HCT116 (cell line): ENCODE measurements at regions not wholly inside any gene's neighbourhood (a gene's known extent, or its start where the extent isn't known, plus 50 kb on each side); places are given as distances from the start of the nearest gene placed in this dataset.

Source experiments
- ATAC-seq: fragments of 200-7000 bp; cut with Tn5 transposase; 2 replicates; pipeline ENCODE4 v1.9.1; 2020; ENCODE audit warnings: mild to moderate bottlenecking, moderate library complexity
- BruUV-seq: library from RNA; stranded (reverse); fragments of 400-500 nt; replicated peaks from 2 replicates; lab custom pipeline; 2021; lab: Mats Ljungman, UMichigan
- CTCF ChIA-PET: fragments of 300-600 bp; sonication (Branson Sonifier 250); formaldehyde crosslinking; loops from one replicate; lab custom pipeline; 2021; ENCODE audit warnings: antibody characterized with exemption; lab: Charles Lee
- POLR2A ChIA-PET: fragments of 300-600, 350-600 bp; sonication (Branson Sonifier 250); formaldehyde crosslinking; loops from one replicate; lab custom pipeline; 2021; ENCODE audit warnings: antibody characterized with exemption; lab: Charles Lee
- RAD21 ChIA-PET, 2 experiments: fragments of 300-600 bp; sonication (Branson Sonifier 250); formaldehyde crosslinking; loops; one replicate each; lab custom pipeline; 2023; ENCODE audit warnings: low total read pairs in 2 of 2; ENCODE audit not compliant: uncharacterized antibody in 2 of 2, unreplicated experiment in 2 of 2, low non-redundant PET in 1 of 2; lab: Charles Lee
- DNase-seq: peaks from one replicate; pipeline ENCODE4 v3.0.0-alpha.2; 2010; ENCODE audit warnings: low read depth, low spot score
- H2AFZ ChIP-seq: fragments of 200-600 bp; shearing (Covaris generic), sonication (generic); 2 replicates; pipeline ENCODE4 v1.6.1; 2017; ENCODE audit warnings: low read depth, mixed run types, mixed read lengths, antibody characterized with exemption, low read length; ENCODE audit not compliant: poor library complexity, severe bottlenecking
- H3K27ac ChIP-seq: 2 replicates; pipeline ENCODE4 v1.5.1; 2012; ENCODE audit warnings: low read depth, low read length
- H3K27me3 ChIP-seq: fragments of 200-600 bp; sonication (generic); 2 replicates; pipeline ENCODE4 v1.6.1; 2016; ENCODE audit warnings: mixed run types, low read length, mixed read lengths; ENCODE audit not compliant: insufficient read depth
- H3K36me3 ChIP-seq, 2 experiments: fragments of 200-500 bp in 1 of 2; fragments of 200-600 bp in 1 of 2; sonication (Bioruptor generic) in 1 of 2; sonication (generic) in 1 of 2; 2 replicates each; pipeline versions ENCODE4 v1.5.1 to v1.6.1; 2014 to 2016; ENCODE audit warnings: low read length in 2 of 2, inconsistent platforms in 1 of 2, mixed read lengths in 1 of 2, mixed run types in 1 of 2; ENCODE audit not compliant: insufficient read depth in 2 of 2, control insufficient read depth in 1 of 2
- H3K4me1 ChIP-seq, 2 experiments: fragments of 200-600 bp in 1 of 2; sonication (generic) in 1 of 2; 2 replicates each; pipeline versions ENCODE4 v1.5.1 to v1.6.1; 2012 to 2017; ENCODE audit warnings: low read length in 2 of 2, inconsistent platforms in 1 of 2, mild to moderate bottlenecking in 1 of 2, mixed read lengths in 1 of 2, mixed run types in 1 of 2, moderate library complexity in 1 of 2; ENCODE audit not compliant: insufficient read depth in 2 of 2, control insufficient read depth in 1 of 2
- H3K4me2 ChIP-seq: fragments of 200-600 bp; sonication (generic); 2 replicates; pipeline ENCODE4 v1.6.1; 2017; ENCODE audit warnings: mixed run types, low read length, mixed read lengths
- H3K4me3 ChIP-seq, 2 experiments: fragments of 200-600 bp in 1 of 2; sonication (generic) in 1 of 2; replicated peaks in 1 of 2; 2 replicates each; pipeline ENCODE4 v1.5.1; 2011 to 2016; ENCODE audit warnings: low read length in 2 of 2, control low read depth in 1 of 2, low read depth in 1 of 2, mild to moderate bottlenecking in 1 of 2, mixed read lengths in 1 of 2, mixed run types in 1 of 2
- H3K79me2 ChIP-seq: fragments of 200-600 bp; sonication (generic); 2 replicates; pipeline ENCODE4 v1.6.1; 2017; ENCODE audit warnings: mild to moderate bottlenecking, mixed run types, low read length, moderate library complexity, mixed read lengths; ENCODE audit not compliant: insufficient read depth
- H3K9ac ChIP-seq: fragments of 200-600 bp; sonication (generic); 2 replicates; pipeline ENCODE4 v1.6.1; 2016; ENCODE audit warnings: low read length, mixed read lengths
- H3K9me2 ChIP-seq: fragments of 200-600 bp; sonication (generic), shearing (Covaris generic); 2 replicates; pipeline ENCODE4 v1.6.1; 2017; ENCODE audit warnings: mixed run types, mild to moderate bottlenecking, moderate library complexity; ENCODE audit not compliant: insufficient read depth
- H3K9me3 ChIP-seq, 2 experiments: fragments of 200-500 bp in 1 of 2; fragments of 200-600 bp in 1 of 2; sonication (Bioruptor generic) in 1 of 2; sonication (generic) in 1 of 2; 2 replicates each; pipeline ENCODE4 v1.6.1; 2014 to 2017; ENCODE audit warnings: low read length in 2 of 2, mixed read lengths in 2 of 2, inconsistent platforms in 1 of 2, low read depth in 1 of 2, mild to moderate bottlenecking in 1 of 2, mixed run types in 1 of 2, moderate library complexity in 1 of 2; ENCODE audit not compliant: control insufficient read depth in 1 of 2, insufficient read depth in 1 of 2
- H4K20me1 ChIP-seq: fragments of 200-600 bp; sonication (generic), shearing (Covaris generic); 2 replicates; pipeline ENCODE4 v1.6.1; 2017; ENCODE audit warnings: mixed run types, mild to moderate bottlenecking, moderate library complexity; ENCODE audit not compliant: insufficient read depth
- CEBPB ChIP-seq: IDR thresholded peaks from 2 replicates; pipeline ENCODE4 v1.6.1; 2012; ENCODE audit warnings: low read depth
- CTCF ChIP-seq, 3 experiments: fragments of 200-600 bp in 1 of 3; sonication (generic) in 1 of 3; IDR thresholded peaks in 2 of 3; conservative IDR thresholded peaks in 1 of 3; 2 replicates each; pipeline ENCODE4 v1.5.1; 2012 to 2017; ENCODE audit warnings: low read depth in 2 of 3, low read length in 2 of 3, antibody characterized with exemption in 1 of 3, borderline replicate concordance in 1 of 3, control low read depth in 1 of 3, mild to moderate bottlenecking in 1 of 3, mixed read lengths in 1 of 3, mixed run types in 1 of 3, moderate library complexity in 1 of 3; ENCODE audit not compliant: insufficient read depth in 1 of 3
- EGR1 ChIP-seq: IDR thresholded peaks from 2 replicates; pipeline ENCODE4 v1.6.1; 2012; ENCODE audit warnings: low read depth
- EZH2phosphoT487 ChIP-seq: fragments of 200-600 bp; IDR thresholded peaks from 2 replicates; pipeline ENCODE4 v1.6.1; 2018; ENCODE audit warnings: antibody characterized with exemption, borderline replicate concordance
- JUND ChIP-seq: IDR thresholded peaks from 2 replicates; pipeline ENCODE4 v1.6.1; 2012
- POLR2A ChIP-seq: IDR thresholded peaks from 2 replicates; pipeline ENCODE4 v1.7.0; 2011; ENCODE audit warnings: borderline replicate concordance; ENCODE audit not compliant: insufficient read depth, insufficient read length; ENCODE audit errors: extremely low read depth
- POLR2AphosphoS5 ChIP-seq: IDR thresholded peaks from 2 replicates; pipeline ENCODE4 v1.6.1; 2011; ENCODE audit warnings: mild to moderate bottlenecking, low read depth, low read length, moderate library complexity
- RAD21 ChIP-seq: IDR thresholded peaks from 2 replicates; pipeline ENCODE4 v1.6.1; 2012; ENCODE audit warnings: low read depth, mild to moderate bottlenecking
- REST ChIP-seq: IDR thresholded peaks from 2 replicates; pipeline ENCODE4 v1.6.1; 2012; ENCODE audit warnings: low read depth
- TCF7L2 ChIP-seq: IDR thresholded peaks from 2 replicates; pipeline ENCODE4 v1.7.0; 2011; ENCODE audit warnings: borderline replicate concordance, inconsistent platforms; ENCODE audit not compliant: insufficient read depth, insufficient read length; ENCODE audit errors: extremely low read depth
- YY1 ChIP-seq: IDR thresholded peaks from 2 replicates; pipeline ENCODE4 v1.6.1; 2011; ENCODE audit warnings: low read length, low read depth, moderate library complexity, mild to moderate bottlenecking; ENCODE audit not compliant: insufficient replicate concordance; ENCODE audit errors: extremely low read depth
- ZBTB33 ChIP-seq: IDR thresholded peaks from 2 replicates; pipeline ENCODE4 v1.6.1; 2011; ENCODE audit warnings: mild to moderate bottlenecking, low read length, moderate library complexity; ENCODE audit not compliant: insufficient replicate concordance; ENCODE audit errors: extremely low read depth
- ZFX ChIP-seq: fragments of 450-650 bp; IDR thresholded peaks from 2 replicates; pipeline ENCODE4 v1.6.1; 2017
- ZNF274 ChIP-seq: fragments of 200-500 bp; sonication (Bioruptor generic); IDR thresholded peaks from 2 replicates; pipeline ENCODE4 v1.6.1; 2014; ENCODE audit warnings: mild to moderate bottlenecking, low read depth, low read length, inconsistent platforms
- intact Hi-C: fragments of 100-400 bp; cut with micrococcal nuclease; formaldehyde crosslinking; loops from 2 replicates; pipeline ENCODE4 v1.10.0; 2022

- no peak overlapping the region for H2AFZ ChIP-seq
- RAD21 ChIA-PET, result no interaction called here
- TF ChIP-seq REST (no peak), POLR2AphosphoS5 (no peak), TCF7L2 (no peak), EZH2phosphoT487 (no peak), CEBPB (no peak), JUND (no peak), ZBTB33 (no peak), POLR2A (no peak), ZNF274 (no peak), RAD21 (no peak), CTCF (IDR thresholded peaks at IDR 0.05 in 2 of 3, conservative IDR thresholded peaks at IDR 0.05 in 1 of 3; ENCODE audit: borderline replicate concordance in 1 of 3, insufficient read depth in 1 of 3, low read depth in 2 of 3, low read length in 2 of 3) (no peak), EGR1 (no peak), YY1 (no peak), ZFX (no peak)
Measured at GRCh38 chr1:82704966-82705365, 904.2 kb downstream of the ADGRL2 start.

More at GRCh38 chr1:82704966-82705365, 904.2 kb downstream of the ADGRL2 start:
- CTCF ChIA-PET, result no interaction called here
- Histone ChIP-seq H3K9me3 (peaks cover 0 to 6% of the 10 kb centered on the region in 2 experiments; a peak in 1 of 4 replicates), H3K4me3 (no peak overlapping the region), H3K79me2 (no peaks in the 10 kb centered on the region), H3K9me2 (no peaks in the 10 kb centered on the region), H3K27me3 (no peaks in the 10 kb centered on the region), H3K4me1 (no peaks in the 10 kb centered on the region), H3K27ac (no peak overlapping the region), H3K36me3 (no peaks in the 10 kb centered on the region), H3K4me2 (no peak overlapping the region), H4K20me1 (no peaks in the 10 kb centered on the region), H3K9ac (no peak overlapping the region)
- no peak for DNase-seq
- ATAC-seq, result no peak
- no TSS peak for BruUV-seq
- POLR2A ChIA-PET, result no interaction called here
- intact Hi-C loops, result no loop called here
